Vagina (tissue), 2 donors: ENCODE measurements at regions not wholly inside any gene's neighbourhood (a gene's known extent, or its start where the extent isn't known, plus 50 kb on each side); places are given as distances from the start of the nearest gene placed in this dataset.
"Not testable (repeated sequence)": the region's sequence is repeated elsewhere in the genome, so short reads cannot be mapped to it uniquely, and the experiment has no call there.

Experiments
- DNase-seq, 2 donors: peaks; one replicate each; pipeline ENCODE4 v3.0.0-alpha.2; 2017; ENCODE audit errors: extremely low spot score in 2 of 2
- H3K27ac ChIP-seq: fragments of 200-600 bp; sonication (generic); one replicate; pipeline ENCODE4 v1.5.1; 2019
- H3K27me3 ChIP-seq: fragments of 200-600 bp; sonication (generic); one replicate; pipeline ENCODE4 v1.5.1; 2019
- H3K36me3 ChIP-seq, 2 donors: fragments of 200-600 bp; sonication (generic); one replicate each; pipeline ENCODE4 v1.5.1; 2017 to 2019
- H3K4me1 ChIP-seq: fragments of 200-600 bp; sonication (generic); one replicate; pipeline ENCODE4 v1.5.1; 2019
- H3K4me3 ChIP-seq, 2 donors: fragments of 200-600 bp; sonication (generic); 1 replicate in 1 of 2; 2 replicates in 1 of 2; pipeline ENCODE4 v1.5.1; 2016 to 2019
- H3K9me3 ChIP-seq: fragments of 200-600 bp; sonication (generic); one replicate; pipeline ENCODE4 v1.5.1; 2019
- CTCF ChIP-seq, 3 experiments: fragments of 450-650 bp in 2 of 3; fragments of 200-600 bp in 1 of 3; sonication (generic) in 1 of 3; IDR thresholded peaks; one replicate each; pipeline ENCODE4 v1.5.1; 2017 to 2019; ENCODE audit warnings: antibody characterized with exemption in 3 of 3, mild to moderate bottlenecking in 2 of 3, moderate library complexity in 2 of 3
- POLR2A ChIP-seq, 2 donors: fragments of 450-650 bp; IDR thresholded peaks; one replicate each; pipeline ENCODE4 v1.6.1; 2017; ENCODE audit warnings: antibody characterized with exemption in 2 of 2, mild to moderate bottlenecking in 2 of 2, moderate library complexity in 2 of 2
- POLR2AphosphoS5 ChIP-seq, 2 donors: sonication (generic); formaldehyde crosslinking; IDR thresholded peaks; one replicate each; pipeline ENCODE4 v1.9.0; 2017; ENCODE audit warnings: antibody characterized with exemption in 2 of 2, mild to moderate bottlenecking in 2 of 2, low read depth in 1 of 2; ENCODE audit not compliant: insufficient read depth in 1 of 2
- intact Hi-C: fragments of 100-400 bp; cut with DNase I; formaldehyde crosslinking; loops from one replicate; pipeline ENCODE4 v1.15.1; 2023

GRCh38 chr3:163555918-163556317 is 1522.4 kb downstream of the SI start:
- no peak for TF ChIP-seq POLR2A (IDR thresholded peaks at IDR 0.05)
- no peak for TF ChIP-seq CTCF (IDR thresholded peaks at IDR 0.05)
- TF ChIP-seq POLR2AphosphoS5 (IDR thresholded peaks at IDR 0.05; ENCODE audit: insufficient read depth in 1 of 2, low read depth in 1 of 2), result no peak
- Histone ChIP-seq H3K4me3 (no peak overlapping the region), H3K27ac (no peak overlapping the region), H3K4me1 (no peaks in the 10 kb centered on the region), H3K27me3 (no peaks in the 10 kb centered on the region), H3K9me3 (no peaks in the 10 kb centered on the region), H3K36me3 (no peaks in the 10 kb centered on the region)
- no peak for DNase-seq
- intact Hi-C loops, result no loop called here

DNA sequence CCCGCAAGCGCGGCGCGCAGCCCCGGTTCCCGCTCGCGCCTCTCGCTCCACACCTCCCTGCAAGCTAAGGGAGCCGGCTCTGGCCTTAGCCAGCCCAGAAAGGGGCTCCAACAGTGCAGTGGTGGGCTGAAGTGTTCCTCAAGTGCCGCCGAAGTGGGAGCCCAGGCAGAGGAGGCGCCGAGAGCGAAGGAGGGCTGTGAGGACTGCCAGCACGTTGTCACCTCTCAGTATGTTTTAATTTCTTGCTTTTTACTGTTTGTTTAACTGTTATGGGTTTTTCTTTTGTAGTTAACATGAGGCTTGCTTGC is 1525.7 kb downstream of the SI start:
- TF ChIP-seq CTCF (IDR thresholded peaks at IDR 0.05) (no peak), POLR2AphosphoS5 (IDR thresholded peaks at IDR 0.05; ENCODE audit: insufficient read depth in 1 of 2, low read depth in 1 of 2) (no peak), POLR2A (IDR thresholded peaks at IDR 0.05) (no peak)
- Histone ChIP-seq H3K27ac (no peak overlapping the region), H3K9me3 (no peaks in the 10 kb centered on the region), H3K4me1 (no peaks in the 10 kb centered on the region), H3K4me3 (no peak overlapping the region), H3K27me3 (no peaks in the 10 kb centered on the region), H3K36me3 (no peaks in the 10 kb centered on the region)
- intact Hi-C loops, result no loop called here
- DNase-seq, result no peak

DNA sequence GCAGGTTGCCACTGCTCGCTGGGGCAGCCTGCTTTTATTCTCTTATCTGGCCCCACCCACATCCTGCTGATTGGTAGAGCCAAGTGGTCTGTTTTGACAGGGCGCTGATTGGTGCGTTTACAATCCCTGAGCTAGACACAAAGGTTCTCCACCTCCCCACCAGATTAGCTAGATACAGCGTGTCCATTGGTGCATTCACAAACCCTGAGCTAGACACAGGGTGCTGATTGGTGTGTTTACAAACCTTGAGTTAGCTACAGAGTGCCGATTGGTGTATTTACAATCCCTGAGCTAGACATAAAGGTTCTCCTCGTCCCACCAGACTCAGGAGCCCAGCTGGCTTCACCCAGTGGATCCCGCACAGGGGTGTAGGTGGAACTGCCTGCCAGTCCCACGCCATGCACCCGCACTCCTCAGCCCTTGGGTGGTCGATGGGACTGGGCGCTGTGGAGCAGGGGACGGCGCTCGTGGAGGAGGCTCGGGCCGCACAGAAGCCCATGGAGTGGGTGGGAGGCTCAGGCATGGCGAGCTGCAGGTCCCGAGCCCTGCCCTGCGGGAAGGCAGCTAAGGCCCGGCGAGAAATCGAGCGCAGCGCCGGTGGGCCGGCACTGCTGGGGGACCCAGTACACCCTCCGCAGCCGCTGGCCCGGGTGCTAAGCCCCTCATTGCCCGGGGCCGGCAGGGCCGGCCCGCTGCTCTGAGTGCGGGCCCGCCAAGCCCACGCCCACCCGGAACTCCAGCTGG is 1526.2 kb downstream of the SI start:
- H3K36me3 ChIP-seq, H3K4me3 ChIP-seq, H3K4me1 ChIP-seq, DNase-seq, H3K27ac ChIP-seq, H3K27me3 ChIP-seq, H3K9me3 ChIP-seq, intact Hi-C loops: not testable (repeated sequence)

DNA sequence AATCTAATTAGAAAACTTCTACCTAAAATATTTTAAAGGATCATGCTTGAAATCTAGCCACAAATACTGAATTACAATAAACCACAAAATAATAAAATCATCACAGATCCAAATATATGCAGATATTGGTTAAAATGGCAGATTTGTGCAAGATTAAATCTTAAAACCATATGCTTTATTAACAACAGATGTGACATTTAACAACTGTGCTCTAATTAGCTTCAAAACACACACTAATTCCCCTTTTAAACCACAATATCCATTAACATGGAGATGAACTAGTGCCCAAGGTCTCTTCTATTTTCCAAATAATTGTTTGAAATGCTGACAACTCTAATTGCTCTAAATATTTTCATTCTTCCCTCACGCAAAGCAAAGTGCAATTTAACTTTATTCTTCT is 1530.3 kb downstream of the SI start:
- no peaks in the 10 kb centered on the region for H3K27me3 ChIP-seq
- no peak for DNase-seq
- H3K4me1 ChIP-seq, result no peaks in the 10 kb centered on the region
- no peak overlapping the region for H3K4me3 ChIP-seq
- no peaks in the 10 kb centered on the region for H3K36me3 ChIP-seq
- H3K27ac ChIP-seq, result no peak overlapping the region
- intact Hi-C loops, result no loop called here
- no peaks in the 10 kb centered on the region for H3K9me3 ChIP-seq
- TF ChIP-seq POLR2A (IDR thresholded peaks at IDR 0.05) (no peak), POLR2AphosphoS5 (IDR thresholded peaks at IDR 0.05; ENCODE audit: insufficient read depth in 1 of 2, low read depth in 1 of 2) (no peak), CTCF (IDR thresholded peaks at IDR 0.05) (no peak)

- no peak for DNase-seq
- no peaks in the 10 kb centered on the region for H3K4me1 ChIP-seq
- intact Hi-C loops, result no loop called here
- H3K36me3 ChIP-seq, result no peaks in the 10 kb centered on the region
- H3K4me3 ChIP-seq, result no peak overlapping the region
- no peaks in the 10 kb centered on the region for H3K9me3 ChIP-seq
- H3K27me3 ChIP-seq, result no peaks in the 10 kb centered on the region
- TF ChIP-seq CTCF (IDR thresholded peaks at IDR 0.05) (no peak), POLR2A (IDR thresholded peaks at IDR 0.05) (no peak), POLR2AphosphoS5 (IDR thresholded peaks at IDR 0.05; ENCODE audit: insufficient read depth in 1 of 2, low read depth in 1 of 2) (no peak)
- H3K27ac ChIP-seq, result no peak overlapping the region
These were observed 1531.1 kb downstream of the SI start for GRCh38 chr3:163547014-163547685.
